HG02571 (cell line): ENCODE measurements at regions not wholly inside any gene's neighbourhood (a gene's known extent, or its start where the extent isn't known, plus 50 kb on each side); places are given as distances from the start of the nearest gene placed in this dataset.
A peak's percentile ranks its signal among the peaks of the same experiment; 100 is the strongest.

Source experiments
- ATAC-seq: cut with Tn5 transposase; IDR thresholded peaks from one replicate; pipeline ENCODE4 v1.9.1; 2021; ENCODE audit warnings: mild to moderate bottlenecking, moderate library complexity; ENCODE audit not compliant: unreplicated experiment

- ATAC-seq: no peak
These were observed 109.7 kb downstream of the TMTC3 start for GRCh38 chr12:88251798-88252197.

GRCh38 chr12:88253371-88253978, 111.4 kb downstream of the TMTC3 start:
- no peak for ATAC-seq

GRCh38 chr12:88255224-88255623, 113.1 kb downstream of the TMTC3 start:
- ATAC-seq: no peak

- no peak for ATAC-seq
These were observed 113.7 kb downstream of the TMTC3 start for GRCh38 chr12:88255847-88256246.

- ATAC-seq: no peak
These were observed 116.3 kb downstream of the TMTC3 start for GRCh38 chr12:88258396-88258795.

GRCh38 chr12:88266806-88267360, 124.8 kb downstream of the TMTC3 start:
- no peak for ATAC-seq

- no peak for ATAC-seq
These were observed 125.5 kb downstream of the TMTC3 start for GRCh38 chr12:88267630-88268029.

- ATAC-seq: no peak
These were observed 130.3 kb downstream of the TMTC3 start for GRCh38 chr12:88272456-88272855.

GRCh38 chr12:88273450-88273849, 131.3 kb downstream of the TMTC3 start:
- no peak for ATAC-seq

- ATAC-seq: no peak
These were observed 131.8 kb downstream of the TMTC3 start for GRCh38 chr12:88273875-88274274.

- no peak for ATAC-seq
These were observed 149.5 kb downstream of the TMTC3 start for GRCh38 chr12:88291498-88292131.

- ATAC-seq: no peak
These were observed 156.0 kb downstream of the TMTC3 start for GRCh38 chr12:88298014-88298682.

- ATAC-seq: no peak
These were observed 156.7 kb downstream of the TMTC3 start for GRCh38 chr12:88298761-88299242.

- ATAC-seq: peak; percentile 94
These were observed 157.5 kb downstream of the TMTC3 start for GRCh38 chr12:88299567-88300101.

GRCh38 chr12:88300931-88301330, 158.8 kb downstream of the TMTC3 start:
- no peak for ATAC-seq

GRCh38 chr12:88303335-88303734, 161.2 kb downstream of the TMTC3 start:
- no peak for ATAC-seq

GRCh38 chr12:88305254-88305890, 163.3 kb downstream of the TMTC3 start:
- no peak for ATAC-seq

GRCh38 chr12:88306471-88307069, 164.5 kb downstream of the TMTC3 start:
- ATAC-seq: peak; percentile 22

- ATAC-seq: peak; percentile 14
These were observed 165.9 kb downstream of the TMTC3 start for GRCh38 chr12:88307961-88308360.

- no peak for ATAC-seq
These were observed 166.7 kb downstream of the TMTC3 start for GRCh38 chr12:88308825-88309224.

- no peak for ATAC-seq
These were observed 167.4 kb downstream of the TMTC3 start for GRCh38 chr12:88309546-88309945.
